ENCODE measurements at regions not wholly inside any gene's neighbourhood (a gene's known extent, or its start where the extent isn't known, plus 50 kb on each side); places are given as distances from the start of the nearest gene placed in this dataset.

DNA sequence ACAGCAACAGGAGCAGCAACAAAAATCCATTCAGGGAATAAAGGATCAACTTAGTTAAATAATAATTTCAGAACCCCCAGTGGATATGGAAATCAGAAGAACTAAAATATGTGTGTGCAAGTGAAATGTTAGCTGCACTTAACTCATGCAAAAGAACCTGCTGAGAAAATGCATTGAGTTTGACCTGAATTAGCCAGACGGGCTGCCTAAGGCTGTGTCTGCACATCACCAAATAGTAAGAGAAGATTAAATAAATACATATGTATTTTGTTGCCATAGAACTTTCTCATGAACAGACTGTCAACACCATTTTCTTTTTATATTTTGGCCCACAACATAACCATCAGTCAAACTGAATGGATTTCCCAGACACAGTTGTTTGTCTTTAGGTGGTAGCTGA lies 262.0 kb upstream of the PIK3C3 start:
- Histone ChIP-seq H3K27me3 (ENCODE audit: control insufficient read depth, insufficient read depth, low read length) (no peaks in the 10 kb centered on the region), H3K4me3 (ENCODE audit: low read length in 3 of 3) (no peak overlapping the region), H3K9me3 (ENCODE audit: control insufficient read depth in 2 of 3, insufficient read depth in 1 of 3, low read length in 3 of 3) (no peaks in the 10 kb centered on the region), H3K27ac (ENCODE audit: low read depth in 2 of 2, low read length in 2 of 2) (no peak overlapping the region), H3K4me1 (ENCODE audit: control insufficient read depth in 2 of 3, insufficient read depth in 2 of 3, low read depth in 1 of 3, low read length in 3 of 3) (no peaks in the 10 kb centered on the region), H3K36me3 (ENCODE audit: control insufficient read depth in 2 of 3, insufficient read depth in 3 of 3, low read length in 3 of 3) (no peaks in the 10 kb centered on the region), H3K9ac (ENCODE audit: low read length in 3 of 3) (no peak overlapping the region)
- intact Hi-C loops (cut with DNase I): no loop called here
- DNase-seq (no peak), FAIRE-seq (no peak)
- TF ChIP-seq, protein P1, sequence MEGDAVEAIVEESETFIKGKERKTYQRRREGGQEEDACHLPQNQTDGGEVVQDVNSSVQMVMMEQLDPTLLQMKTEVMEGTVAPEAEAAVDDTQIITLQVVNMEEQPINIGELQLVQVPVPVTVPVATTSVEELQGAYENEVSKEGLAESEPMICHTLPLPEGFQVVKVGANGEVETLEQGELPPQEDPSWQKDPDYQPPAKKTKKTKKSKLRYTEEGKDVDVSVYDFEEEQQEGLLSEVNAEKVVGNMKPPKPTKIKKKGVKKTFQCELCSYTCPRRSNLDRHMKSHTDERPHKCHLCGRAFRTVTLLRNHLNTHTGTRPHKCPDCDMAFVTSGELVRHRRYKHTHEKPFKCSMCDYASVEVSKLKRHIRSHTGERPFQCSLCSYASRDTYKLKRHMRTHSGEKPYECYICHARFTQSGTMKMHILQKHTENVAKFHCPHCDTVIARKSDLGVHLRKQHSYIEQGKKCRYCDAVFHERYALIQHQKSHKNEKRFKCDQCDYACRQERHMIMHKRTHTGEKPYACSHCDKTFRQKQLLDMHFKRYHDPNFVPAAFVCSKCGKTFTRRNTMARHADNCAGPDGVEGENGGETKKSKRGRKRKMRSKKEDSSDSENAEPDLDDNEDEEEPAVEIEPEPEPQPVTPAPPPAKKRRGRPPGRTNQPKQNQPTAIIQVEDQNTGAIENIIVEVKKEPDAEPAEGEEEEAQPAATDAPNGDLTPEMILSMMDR (IDR thresholded peaks at IDR 0.05; ENCODE audit: borderline replicate concordance, extremely low read depth, insufficient read depth): no peak

DNA sequence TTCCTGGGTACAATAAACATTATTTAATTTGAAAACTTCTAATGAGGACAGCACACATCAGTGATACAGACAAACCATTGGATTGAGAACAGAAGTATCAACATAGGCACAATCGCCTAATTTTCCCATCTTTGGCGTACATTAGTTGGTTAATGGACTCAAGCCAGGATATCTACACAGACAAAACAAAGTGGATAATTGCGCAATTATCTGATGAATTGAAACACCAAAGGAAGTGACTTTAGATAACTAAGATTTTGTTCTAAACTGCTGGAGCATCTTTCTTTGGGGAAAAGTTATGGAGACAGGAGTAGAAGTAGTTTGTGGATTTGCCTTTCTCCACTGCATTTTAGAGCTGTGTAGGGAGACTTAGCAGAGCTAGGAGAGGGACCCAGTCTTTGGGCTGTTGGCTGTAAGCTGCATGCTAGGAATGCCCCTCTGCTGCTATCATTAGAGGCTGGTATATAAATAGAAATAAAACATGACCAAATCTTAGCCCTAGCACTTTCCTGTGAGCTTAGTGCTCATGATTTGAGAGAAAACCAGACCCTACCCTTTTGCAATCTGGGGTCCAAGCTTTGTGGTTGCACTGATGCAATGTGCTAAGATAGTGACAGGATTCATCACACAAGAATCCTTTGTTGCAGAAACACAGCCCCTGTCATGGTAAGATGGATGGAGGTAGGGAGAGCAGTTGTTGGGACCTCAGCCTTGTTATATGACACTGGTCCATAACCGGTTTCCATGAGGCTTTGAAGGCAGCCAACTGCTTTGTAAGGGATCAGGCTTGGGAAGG lies 264.5 kb upstream of the PIK3C3 start:
- no peaks in the 10 kb centered on the region for H3K9me3 ChIP-seq (ENCODE audit: control insufficient read depth in 2 of 3, insufficient read depth in 1 of 3, low read length in 3 of 3)
- no peaks in the 10 kb centered on the region for H3K4me1 ChIP-seq (ENCODE audit: control insufficient read depth in 2 of 3, insufficient read depth in 2 of 3, low read depth in 1 of 3, low read length in 3 of 3)
- H3K27ac ChIP-seq (ENCODE audit: low read depth in 2 of 2, low read length in 2 of 2): no peak overlapping the region
- DNase-seq (no peak), FAIRE-seq (no peak)
- TF ChIP-seq, protein P1 (IDR thresholded peaks at IDR 0.05; ENCODE audit: borderline replicate concordance, extremely low read depth, insufficient read depth): no peak
- no peak overlapping the region for H3K4me3 ChIP-seq (ENCODE audit: low read length in 3 of 3)
- H3K36me3 ChIP-seq (ENCODE audit: control insufficient read depth in 2 of 3, insufficient read depth in 3 of 3, low read length in 3 of 3): no peaks in the 10 kb centered on the region
- intact Hi-C loops (cut with DNase I): no loop called here
- H3K27me3 ChIP-seq (ENCODE audit: control insufficient read depth, insufficient read depth, low read length): no peaks in the 10 kb centered on the region
- no peak overlapping the region for H3K9ac ChIP-seq (ENCODE audit: low read length in 3 of 3)

DNA sequence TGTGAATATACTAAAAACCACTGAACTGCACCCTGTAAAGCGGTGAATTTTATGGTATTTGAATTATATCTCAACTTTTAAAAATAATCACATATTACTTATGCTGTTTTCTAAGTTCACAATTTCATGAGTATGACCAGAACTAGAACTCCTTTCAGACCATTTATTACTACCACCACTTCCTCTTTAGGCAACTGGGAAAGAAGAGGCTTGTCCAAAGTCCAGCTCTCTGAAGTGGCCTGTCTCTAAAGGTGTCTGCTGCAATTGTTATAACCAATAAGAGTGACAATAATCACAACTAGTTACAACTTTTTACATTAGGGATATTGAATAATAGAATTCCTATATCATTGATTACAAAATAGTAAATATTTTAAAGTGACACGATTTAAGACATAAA lies 267.9 kb upstream of the PIK3C3 start:
- Histone ChIP-seq H3K4me1 (ENCODE audit: control insufficient read depth in 2 of 3, insufficient read depth in 2 of 3, low read depth in 1 of 3, low read length in 3 of 3) (no peaks in the 10 kb centered on the region), H3K27me3 (ENCODE audit: control insufficient read depth, insufficient read depth, low read length) (no peaks in the 10 kb centered on the region), H3K27ac (ENCODE audit: low read depth in 2 of 2, low read length in 2 of 2) (no peak overlapping the region), H3K4me3 (ENCODE audit: low read length in 3 of 3) (no peak overlapping the region), H3K36me3 (ENCODE audit: control insufficient read depth in 2 of 3, insufficient read depth in 3 of 3, low read length in 3 of 3) (no peaks in the 10 kb centered on the region), H3K9ac (ENCODE audit: low read length in 3 of 3) (no peak overlapping the region), H3K9me3 (ENCODE audit: control insufficient read depth in 2 of 3, insufficient read depth in 1 of 3, low read length in 3 of 3) (no peaks in the 10 kb centered on the region)
- TF ChIP-seq, protein P1 (IDR thresholded peaks at IDR 0.05; ENCODE audit: borderline replicate concordance, extremely low read depth, insufficient read depth): no peak
- no peak for DNase-seq
- FAIRE-seq: no peak
- intact Hi-C loops (cut with DNase I): no loop called here
